ENCODE measurements at regions not wholly inside any gene's neighbourhood (a gene's known extent, or its start where the extent isn't known, plus 50 kb on each side); places are given as distances from the start of the nearest gene placed in this dataset.
"Not testable (repeated sequence)": the region's sequence is repeated elsewhere in the genome, so short reads cannot be mapped to it uniquely, and the experiment has no call there.

DNA sequence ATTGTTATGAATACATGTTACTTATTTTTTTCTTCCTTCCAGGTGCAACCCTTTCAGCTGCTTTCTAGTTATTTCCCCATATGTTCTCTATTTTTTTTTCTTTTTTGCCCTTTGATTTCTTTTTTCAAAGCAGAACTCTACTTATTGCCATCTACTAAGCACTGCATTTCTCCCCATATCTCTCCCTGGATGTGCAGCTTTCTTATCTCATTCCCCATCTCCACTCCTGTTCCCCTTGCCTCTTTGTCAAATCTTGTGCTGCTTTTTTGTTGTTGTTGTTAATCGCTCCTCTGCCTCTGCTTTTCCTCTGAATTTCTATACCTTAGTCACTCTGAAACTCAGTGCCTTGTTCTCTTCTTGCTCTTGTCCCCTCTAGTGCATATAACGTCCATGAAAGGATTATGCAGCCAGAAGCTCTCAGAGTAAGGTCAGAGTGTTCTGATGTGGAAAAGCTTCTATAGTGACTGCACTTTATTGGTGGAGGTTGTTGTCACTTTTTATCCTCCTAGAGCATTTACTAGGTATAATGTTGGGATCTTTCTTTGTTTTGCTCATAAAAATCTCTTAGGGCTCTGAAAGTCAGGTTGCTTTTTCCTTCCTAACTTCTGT lies 51.1 kb upstream of the JADE1 start:
- DNase-seq (ENCODE audit: low read depth) = no peak

DNA sequence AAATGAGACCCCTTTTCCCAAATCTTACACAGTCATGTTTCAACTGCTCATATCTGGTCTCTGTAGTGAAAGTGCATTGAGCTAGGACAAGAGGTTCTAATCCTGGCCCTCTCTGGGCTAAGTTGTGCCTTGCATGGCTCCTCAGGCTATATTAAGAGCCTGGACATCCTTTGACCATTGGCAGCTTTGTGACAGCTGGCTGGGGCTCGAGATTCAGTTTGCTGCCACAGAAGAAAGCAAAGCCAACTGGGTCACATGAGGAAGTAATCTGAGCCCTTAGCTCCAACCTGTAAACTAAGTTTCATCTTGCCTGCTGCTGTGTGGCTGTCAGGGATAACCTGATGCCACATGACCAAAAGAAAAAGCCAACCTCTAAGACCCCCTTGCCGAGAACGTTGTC lies 51.8 kb upstream of the JADE1 start:
- no peak for DNase-seq (ENCODE audit: low read depth)

DNA sequence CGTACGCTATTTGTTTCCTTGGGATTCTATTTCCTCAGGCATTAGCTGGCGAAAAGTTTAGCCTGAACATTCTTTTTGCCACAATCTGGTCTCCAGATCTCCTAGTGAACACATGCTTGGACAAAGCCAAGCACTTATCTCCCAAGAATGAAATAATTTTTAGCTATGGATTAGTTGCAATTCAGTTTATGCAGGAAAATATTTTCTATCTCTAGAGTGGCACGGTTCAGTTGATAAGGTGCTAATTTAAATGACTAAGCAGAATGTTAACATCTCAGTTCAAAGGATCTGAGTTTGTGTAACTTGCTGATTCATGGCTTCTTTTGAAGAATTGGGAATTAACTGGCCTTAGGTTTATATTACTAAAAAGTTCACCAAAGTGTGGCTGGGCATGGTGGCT lies 58.1 kb upstream of the JADE1 start:
- DNase-seq (ENCODE audit: low read depth) = no peak

DNA sequence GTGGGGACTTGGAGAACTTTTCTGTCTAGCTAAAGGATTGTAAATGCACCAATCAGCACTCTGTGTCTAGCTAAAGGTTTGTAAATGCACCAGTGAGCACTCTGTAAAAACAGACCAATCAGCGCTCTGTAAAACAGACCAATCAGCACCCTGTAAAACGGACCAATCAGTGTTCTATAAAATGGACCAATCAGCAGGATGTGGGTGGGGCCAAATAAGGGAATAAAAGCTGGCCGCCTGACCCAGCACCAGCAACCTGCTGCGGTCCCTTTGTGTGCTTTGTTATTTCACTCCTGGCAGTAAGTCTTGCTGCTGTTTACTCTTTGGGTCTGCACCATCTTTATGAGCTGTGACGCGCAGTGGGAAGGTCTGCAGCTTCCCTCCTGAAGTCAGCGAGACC lies 67.8 kb upstream of the JADE1 start:
- not testable (repeated sequence) for DNase-seq (ENCODE audit: low read depth)

DNA sequence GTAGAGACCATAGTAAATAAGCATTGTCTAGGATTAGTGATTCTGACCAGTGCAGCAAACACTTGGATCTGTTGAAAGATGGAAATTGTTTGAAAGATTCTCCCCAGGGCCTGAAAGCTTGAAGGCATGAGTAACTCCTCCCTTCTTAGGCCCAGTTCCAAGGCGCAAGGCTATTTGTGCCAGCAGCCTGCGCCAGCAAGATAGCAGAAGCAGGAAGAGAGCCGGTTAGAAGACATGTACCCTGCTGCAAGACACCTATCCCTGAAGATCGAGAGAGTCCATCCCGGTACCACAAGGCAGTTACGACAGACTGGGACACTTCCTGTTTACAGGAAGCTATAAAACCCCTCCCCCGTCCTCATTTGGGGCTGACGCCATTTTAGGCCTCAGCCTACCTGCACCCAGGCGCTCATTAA lies 72.4 kb upstream of the JADE1 start:
- DNase-seq (ENCODE audit: low read depth) = no peak

DNA sequence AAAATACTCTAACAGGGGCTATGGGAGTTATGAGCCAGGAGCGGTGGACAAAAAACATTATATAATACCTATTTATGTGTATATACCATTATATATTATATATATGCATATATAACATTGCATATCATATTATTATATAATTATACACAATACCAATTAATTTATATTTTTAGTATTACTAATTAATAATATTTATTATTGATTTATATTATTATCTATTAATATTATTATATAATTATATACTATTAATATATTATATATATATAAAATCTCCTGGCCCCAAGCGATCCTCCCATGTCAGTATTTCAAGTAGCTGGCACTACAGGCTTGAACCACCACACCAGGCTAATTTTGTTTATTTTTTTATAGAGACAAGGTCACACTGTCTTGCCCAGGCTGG lies 73.8 kb upstream of the JADE1 start:
- DNase-seq (ENCODE audit: low read depth) = no peak

DNA sequence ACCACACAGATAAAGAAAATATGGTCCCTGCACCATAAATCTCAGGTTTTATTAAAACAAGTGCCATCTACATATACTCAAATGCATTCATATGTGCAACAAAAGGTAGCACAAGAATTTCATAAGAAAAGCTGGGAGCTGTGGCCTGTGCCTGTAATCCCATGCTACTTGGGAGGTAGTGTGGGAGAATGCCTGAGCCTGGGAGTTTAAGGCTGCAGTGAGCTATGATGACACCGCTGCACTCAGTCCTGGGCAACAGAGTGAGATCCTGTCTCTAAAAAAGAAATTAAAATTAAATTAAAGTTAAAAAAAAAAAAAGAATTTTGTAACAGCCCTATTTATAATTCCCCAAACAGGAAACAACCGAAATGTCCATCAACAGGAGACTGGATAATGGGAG lies 81.3 kb upstream of the JADE1 start:
- DNase-seq (ENCODE audit: low read depth) = no peak

DNA sequence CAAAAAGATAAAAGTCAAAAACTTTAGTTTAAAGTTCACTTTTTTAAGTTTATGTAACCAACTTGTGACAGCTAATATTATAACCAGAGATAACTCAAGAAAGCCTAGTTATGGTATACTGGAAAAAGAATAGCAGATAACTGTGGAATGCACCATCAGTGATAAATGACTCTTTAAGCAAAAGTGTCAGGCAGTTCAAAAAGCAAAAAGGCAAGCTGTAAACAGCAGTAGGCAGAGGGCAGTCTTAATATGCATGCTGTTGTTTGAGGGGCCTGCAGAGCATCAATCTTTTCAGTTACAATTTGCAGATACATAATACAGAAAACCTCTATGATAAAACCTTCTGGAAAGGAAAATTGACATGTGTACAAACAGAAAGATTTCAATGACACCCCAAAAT lies 81.8 kb upstream of the JADE1 start:
- DNase-seq (ENCODE audit: low read depth) = no peak

DNA sequence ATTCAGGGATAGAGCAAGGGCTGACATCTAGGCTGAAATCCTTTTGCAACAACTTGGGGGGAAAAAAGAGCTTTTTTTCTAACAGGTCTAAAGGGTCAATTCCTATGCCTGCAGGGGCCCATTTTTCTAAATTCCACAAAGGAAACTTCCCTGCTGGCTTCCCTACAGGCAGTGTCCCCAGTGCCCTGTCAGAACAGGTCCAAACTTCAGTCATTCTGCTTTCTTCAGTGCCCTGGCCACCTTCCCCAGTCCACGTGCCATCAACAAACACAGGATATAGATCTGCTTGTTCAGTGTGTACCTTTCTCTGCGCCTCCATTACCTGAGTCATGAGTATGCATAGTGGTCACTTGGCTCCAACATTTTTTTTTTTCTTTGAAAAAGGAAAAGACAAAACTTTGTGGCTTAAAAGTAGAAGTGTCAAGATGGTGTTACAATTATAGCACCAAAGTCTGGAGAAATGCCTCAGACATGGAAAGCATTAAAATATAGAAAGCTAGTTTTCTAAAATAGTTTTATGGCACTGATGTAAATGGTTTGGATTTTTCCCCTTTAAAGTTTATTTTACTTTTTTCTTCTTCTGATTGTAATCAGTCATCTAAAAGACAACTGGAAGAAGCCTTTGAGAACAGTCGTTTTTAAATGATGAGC lies 84.0 kb upstream of the JADE1 start:
- DNase-seq (ENCODE audit: low read depth) = no peak

DNA sequence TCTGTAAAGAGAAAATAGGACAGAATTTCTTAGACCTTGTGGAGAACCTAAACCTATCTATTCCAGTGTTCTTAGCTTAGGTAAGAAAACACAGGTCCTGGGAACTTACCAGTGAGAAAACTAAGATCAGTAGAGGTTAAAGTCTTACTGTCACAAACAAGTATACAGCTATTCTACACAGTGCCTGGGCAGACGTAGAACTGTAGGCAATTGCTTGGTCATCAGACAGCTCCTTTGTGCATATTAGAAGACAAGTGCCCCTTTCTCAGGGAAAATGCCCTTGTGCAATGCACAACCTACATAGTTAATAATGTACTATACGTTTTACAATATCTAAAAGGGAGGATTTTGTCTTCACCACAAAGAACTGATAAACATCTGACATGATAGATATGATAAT lies 86.6 kb upstream of the JADE1 start:
- no peak for DNase-seq (ENCODE audit: low read depth)

DNA sequence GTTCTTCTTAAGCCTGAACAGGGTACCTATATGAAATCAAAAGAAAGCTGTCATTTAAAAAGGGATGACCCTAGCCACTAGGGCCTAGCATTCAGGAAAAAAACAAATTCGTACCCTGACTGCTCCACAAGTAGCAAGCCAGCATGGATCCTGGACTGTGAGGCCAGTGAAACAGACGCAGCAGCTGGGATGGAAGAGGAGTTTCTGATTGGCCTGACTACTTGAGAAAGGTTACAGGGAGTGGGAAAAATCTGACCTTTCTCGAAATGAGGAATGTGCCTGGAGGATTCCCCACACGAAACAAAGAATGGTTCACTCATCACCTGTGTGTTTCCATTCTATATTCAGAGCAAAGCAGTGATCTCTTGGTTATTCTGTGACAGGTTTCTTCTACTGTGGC lies 87.6 kb upstream of the JADE1 start:
- no peak for DNase-seq (ENCODE audit: low read depth)

DNA sequence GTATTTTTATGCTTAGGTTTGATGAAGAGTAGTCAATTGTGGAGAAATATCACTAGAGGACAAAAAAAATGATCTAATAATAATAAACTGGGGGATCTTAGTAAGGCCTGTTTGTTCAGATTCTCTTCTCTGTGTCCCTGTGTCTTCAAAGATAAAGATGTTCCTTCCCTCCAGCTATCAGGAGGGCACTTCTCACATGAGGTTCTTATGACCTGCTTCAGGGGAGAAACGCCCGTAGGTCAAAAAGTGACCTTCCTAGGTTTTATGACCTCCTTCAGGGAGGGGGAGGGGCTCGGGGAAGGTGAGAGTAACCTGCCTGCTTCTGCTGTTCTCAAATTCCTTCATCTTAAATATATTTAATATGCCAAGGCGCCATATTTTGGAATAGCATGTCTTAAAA lies 89.2 kb upstream of the JADE1 start:
- DNase-seq (ENCODE audit: low read depth) = no peak

DNA sequence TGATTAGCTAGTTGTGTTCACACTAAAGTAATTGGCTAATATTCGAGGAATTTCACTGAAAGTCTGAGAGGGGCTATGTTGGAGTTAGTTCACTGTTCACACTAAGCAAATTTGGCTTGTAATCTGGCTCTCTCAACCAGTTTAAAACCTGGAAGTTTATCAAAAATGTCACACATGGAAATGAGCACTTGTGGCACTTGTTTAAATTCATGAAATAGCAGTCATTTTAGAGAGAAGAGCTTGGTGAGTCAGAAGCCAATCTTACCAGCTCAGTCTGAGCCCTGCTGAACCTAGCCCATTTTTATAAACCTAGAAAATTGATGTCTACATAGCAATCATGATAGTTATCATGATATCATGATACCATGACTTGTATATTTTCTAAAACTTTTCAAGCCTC lies 90.7 kb upstream of the JADE1 start:
- DNase-seq (ENCODE audit: low read depth) = no peak

DNA sequence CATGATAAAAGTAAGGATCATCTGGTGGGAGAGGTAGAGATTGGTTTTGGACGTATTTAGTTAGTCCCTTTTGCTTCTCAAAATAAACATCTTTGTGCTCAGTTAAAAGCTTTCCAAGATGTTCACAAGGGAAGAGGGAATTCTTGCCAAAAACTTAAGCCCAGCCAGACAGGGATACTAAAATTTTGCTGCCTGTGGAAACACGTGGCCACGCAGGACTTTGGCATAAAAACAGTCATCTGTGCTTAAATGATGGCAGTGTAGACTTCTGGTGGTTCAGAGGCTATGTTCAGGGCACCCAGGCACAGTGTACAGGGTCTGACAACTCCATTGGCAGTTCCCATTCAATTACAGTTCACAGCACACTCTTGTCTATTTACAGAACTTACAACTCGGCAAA lies 93.2 kb upstream of the JADE1 start:
- no peak for DNase-seq (ENCODE audit: low read depth)

DNA sequence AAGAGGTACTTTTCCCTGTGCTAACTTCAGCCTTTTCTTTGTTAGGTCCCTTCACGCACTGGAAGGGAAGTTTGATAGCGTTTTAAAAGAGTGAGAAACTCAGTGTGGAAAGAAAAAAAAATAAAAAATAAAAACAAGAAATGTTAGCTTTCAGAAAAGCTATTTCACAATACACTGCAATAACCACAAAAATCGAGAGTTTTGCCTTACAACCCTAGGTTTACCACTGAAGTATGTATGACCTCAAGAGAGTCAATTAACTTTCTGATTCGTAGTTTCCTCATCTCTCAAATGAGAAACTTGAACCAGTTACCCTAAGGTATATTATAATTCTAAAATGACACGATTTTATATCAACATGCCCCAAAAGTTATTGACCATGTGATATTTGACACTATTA lies 93.9 kb upstream of the JADE1 start:
- DNase-seq (ENCODE audit: low read depth) = no peak

DNA sequence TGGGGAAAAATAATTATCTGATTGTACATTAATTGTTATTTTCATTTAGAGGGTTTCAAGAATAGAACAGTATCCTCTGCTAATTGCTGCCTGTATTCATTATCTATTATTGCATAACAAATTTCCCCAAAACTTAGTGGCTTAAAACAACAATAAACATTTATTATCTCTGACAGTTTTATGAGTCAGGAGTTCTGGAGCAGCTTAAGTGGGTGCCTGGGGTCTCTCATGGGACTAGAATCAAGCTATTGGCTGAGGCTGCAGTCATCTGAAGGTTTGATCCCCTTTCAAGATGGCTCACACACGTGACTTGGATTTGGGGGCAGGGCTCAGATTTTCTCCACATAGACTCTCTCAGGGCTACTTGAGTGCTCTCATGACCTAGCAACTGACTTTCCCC lies 98.1 kb upstream of the JADE1 start:
- no peak for DNase-seq (ENCODE audit: low read depth)

DNA sequence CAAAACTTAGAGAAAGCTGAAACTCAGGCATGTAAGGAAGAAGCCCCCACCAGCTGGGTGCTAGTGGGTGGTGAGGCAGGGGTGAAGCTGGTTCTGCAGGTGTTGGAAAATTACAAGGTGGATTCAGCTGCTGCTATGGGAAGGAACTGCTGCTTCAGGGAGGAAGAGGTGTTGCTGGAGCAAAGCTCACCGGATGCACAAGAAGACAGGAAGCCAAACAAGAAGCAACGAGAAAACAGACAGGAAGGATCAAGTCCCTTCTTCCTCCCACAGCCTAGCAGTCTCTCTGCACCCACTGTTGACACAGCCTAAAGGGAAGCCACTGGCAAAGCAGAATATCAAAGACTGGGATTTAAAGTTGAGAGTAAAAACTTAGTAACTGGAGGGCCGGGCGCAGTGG lies 100.2 kb upstream of the JADE1 start:
- no peak for DNase-seq (ENCODE audit: low read depth)

DNA sequence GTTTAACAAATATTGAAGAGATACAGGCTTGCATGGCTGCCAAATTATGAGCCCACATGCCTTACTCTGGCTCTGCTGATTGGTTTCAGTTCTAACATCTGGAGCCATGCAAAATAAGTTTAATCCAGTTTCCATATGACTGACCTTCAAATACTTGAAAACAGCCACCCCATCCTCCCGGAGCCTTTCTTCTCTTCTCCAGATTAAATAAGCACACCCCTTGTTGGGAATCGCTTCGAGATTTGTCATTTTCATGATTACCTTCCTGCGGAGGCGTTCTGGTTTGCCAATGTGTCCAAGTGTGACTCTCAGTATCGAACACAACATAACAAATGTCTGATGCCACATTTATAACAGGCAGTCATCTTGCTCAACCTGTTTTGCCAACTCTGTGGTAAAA lies 101.6 kb upstream of the JADE1 start:
- no peak for DNase-seq (ENCODE audit: low read depth)

DNA sequence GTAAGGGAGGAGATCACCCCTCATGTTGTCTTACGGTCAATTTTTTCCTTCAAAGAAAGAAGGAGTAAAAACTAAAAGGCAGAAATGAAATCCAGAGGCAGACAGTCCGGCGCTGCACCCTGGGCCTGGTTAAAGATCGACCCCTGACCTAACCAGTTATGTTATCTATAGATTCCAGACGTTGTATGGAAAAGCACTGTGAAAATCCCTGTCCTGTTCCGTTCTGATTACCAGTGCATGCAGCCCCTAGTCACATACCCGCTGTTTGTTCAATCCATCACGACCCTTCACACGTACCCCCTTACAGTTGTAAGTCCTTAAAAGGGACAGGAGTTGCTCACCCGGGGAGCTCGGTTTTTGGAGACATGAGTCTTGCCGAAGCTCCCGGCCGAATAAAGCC lies 105.6 kb upstream of the JADE1 start:
- no peak for DNase-seq (ENCODE audit: low read depth)

DNA sequence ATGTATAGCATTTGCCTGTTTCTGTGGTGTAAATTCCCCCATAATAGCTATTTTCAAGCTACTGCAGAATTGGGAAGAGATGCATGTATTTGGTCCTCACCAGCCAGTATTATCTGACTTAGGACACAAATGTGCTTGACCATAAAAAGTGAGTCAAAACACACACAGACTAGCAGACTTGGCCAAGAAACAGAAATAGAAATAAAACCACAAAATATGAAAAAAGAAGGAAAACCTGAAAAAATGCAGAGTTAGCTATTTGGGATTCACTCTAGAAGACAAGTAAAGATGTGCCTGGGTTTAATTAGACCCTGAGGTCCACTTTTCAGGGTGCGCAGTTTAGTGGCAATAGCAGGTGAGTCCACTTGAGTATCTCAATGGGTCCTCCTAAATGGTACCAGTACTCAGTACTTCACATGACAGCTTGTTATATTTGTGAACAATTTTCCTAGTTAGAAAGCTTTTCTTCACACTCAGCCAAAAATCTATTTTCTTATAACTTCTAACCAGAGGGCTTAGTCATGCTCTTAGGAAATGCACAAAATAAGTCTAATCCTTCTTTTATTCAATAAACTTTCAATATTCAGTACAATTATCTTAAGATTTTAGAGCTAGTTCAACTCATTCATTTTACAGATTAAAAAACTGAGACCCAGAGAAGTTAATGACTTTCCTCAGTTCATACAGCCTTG lies 108.7 kb upstream of the JADE1 start:
- DNase-seq (ENCODE audit: low read depth) = no peak

DNA sequence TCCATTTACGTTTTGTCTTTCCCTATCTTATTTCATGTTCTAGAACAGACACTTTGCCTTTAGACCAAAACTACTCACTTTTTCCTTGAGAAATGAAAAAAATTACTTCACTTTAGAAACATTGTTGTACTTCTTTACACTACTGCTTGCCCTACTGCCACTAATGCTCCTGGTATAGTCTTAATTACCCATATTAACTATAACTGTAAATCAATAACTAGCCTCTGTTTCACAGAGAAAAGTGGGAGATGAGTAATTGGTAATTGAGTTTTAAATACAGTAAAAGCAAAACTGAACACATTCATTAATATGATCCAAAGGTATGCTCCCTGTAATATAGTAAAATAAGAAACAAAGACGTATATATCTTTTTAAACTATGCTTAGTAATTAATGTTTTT lies 111.1 kb upstream of the JADE1 start:
- DNase-seq (ENCODE audit: low read depth) = no peak

DNA sequence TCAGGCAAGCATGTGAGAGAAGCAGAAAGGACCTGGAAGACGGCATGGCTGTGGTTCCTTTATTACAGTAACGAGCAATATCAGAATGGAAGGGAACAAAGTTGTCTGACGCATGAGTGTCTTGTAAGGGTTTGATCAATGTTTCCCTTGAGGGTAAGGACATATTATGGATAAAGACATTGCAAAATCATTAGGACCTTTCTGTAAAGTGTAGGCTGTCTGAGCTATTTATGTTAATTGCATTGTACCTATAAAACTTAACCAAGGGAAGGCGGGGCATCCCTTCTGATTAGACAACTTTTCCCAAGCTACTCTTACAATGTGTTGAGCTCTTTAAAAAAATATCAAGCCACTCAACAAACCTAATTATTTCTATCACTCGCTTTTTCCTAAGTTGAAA lies 112.2 kb upstream of the JADE1 start:
- no peak for DNase-seq (ENCODE audit: low read depth)

DNA sequence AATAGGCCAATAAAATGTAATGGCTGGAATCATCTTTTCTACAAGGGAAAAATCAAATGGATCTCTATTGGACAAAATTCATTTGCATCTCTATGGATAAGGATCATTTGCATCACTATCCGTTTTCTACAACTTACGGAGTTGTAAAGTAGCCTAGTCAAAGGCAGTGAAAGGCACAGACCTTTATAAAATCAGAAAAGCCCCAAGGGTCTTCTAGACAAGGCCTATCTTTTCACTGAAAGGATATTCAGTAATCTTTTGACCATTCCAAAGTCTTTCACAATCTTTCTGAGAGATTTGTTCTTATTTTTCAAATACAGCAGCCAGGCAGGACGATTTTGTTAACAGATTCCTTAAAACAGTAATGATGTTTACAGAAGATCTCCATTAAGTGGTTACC lies 119.5 kb upstream of the JADE1 start:
- DNase-seq (ENCODE audit: low read depth) = no peak

DNA sequence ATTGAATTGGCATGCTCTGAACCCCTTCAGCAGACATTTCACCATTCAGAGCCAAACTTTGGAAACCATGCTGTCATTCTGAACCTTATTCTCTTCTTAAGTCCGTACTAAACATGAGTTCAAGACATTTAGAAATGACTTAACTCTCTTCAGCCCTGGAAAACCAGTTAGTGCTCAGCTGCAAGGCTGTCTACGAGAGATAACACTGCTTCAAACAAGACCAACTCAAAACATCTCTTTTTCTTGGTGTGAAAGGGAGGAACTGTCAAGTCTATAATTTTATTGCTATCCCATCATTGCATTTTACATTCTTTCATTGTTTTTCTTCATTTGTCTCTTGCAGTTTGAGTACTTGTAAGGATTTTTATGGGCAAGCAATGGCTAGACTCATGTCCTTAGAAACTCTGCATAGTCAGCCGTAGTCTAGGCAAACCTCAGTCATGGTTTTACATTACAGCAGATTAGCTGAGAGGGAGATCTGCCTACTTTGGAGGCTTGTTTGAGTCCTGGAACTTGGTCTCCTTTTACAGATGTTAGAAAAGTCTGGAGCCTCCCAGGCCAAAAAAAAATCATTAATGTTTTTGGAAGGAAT lies 120.6 kb upstream of the JADE1 start:
- no peak for DNase-seq (ENCODE audit: low read depth)
